ENCODE measurements at regions not wholly inside any gene's neighbourhood (a gene's known extent, or its start where the extent isn't known, plus 50 kb on each side); places are given as distances from the start of the nearest gene placed in this dataset.

DNA sequence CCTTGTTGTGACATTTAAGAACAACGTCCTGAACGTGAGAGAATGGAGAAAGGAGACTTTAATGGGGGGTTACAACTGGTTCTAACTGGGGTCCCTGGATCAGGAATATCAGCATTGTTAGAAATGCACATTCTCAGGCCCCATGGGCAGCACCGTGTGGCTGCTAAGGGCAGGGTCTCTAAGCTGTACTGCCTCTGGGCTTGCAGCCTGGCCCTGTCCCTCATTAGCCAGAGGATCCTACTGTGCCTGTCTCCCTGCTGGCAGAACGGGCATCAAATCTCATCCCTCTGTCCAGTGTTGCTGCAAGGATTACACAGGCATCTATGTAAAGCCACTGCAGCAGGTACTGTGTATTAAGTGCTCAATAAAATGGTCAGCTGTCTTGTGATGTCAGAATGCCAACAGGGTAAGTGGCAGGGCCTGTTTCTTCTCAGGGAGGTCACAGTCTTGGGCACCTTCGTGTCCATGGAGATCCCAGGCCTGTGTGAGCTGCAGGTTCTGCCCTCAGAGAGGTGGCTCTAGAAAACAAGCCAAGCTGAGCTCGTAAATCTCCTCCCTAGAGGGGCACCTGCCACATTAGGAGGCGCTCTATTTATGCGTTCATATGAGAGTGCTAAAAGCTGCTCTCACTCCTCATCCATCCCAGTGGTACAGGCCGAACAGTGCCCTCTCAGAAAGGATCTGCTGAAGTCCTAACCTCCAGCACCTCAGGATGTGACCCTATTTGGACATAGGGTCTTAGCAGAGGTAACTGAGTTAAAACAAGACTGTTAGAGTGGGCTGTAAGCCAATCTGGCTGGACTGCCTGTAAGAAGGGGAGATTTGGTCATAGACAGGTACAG lies 210.5 kb downstream of the GADD45G start:
- no peaks in the 10 kb centered on the region for H3K9me3 ChIP-seq
- no peaks in the 10 kb centered on the region for H3K27me3 ChIP-seq
- no peak overlapping the region for H3K9ac ChIP-seq (ENCODE audit: low read depth in 2 of 2, low read length in 2 of 2)
- no peak overlapping the region for H3K4me3 ChIP-seq
- TF ChIP-seq, protein P1, sequence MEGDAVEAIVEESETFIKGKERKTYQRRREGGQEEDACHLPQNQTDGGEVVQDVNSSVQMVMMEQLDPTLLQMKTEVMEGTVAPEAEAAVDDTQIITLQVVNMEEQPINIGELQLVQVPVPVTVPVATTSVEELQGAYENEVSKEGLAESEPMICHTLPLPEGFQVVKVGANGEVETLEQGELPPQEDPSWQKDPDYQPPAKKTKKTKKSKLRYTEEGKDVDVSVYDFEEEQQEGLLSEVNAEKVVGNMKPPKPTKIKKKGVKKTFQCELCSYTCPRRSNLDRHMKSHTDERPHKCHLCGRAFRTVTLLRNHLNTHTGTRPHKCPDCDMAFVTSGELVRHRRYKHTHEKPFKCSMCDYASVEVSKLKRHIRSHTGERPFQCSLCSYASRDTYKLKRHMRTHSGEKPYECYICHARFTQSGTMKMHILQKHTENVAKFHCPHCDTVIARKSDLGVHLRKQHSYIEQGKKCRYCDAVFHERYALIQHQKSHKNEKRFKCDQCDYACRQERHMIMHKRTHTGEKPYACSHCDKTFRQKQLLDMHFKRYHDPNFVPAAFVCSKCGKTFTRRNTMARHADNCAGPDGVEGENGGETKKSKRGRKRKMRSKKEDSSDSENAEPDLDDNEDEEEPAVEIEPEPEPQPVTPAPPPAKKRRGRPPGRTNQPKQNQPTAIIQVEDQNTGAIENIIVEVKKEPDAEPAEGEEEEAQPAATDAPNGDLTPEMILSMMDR (IDR thresholded peaks at IDR 0.05): no peak
- H3K4me1 ChIP-seq: no peaks in the 10 kb centered on the region
- no peak overlapping the region for H3K27ac ChIP-seq
- intact Hi-C loops (cut with DNase I): no loop called here
- no peaks in the 10 kb centered on the region for H3K36me3 ChIP-seq
- no peak for DNase-seq

GRCh38 chr9:89815903-89816573 lies 211.2 kb downstream of the GADD45G start:
- Histone ChIP-seq H3K4me3 (no peak overlapping the region), H3K27me3 (no peaks in the 10 kb centered on the region), H3K9me3 (no peaks in the 10 kb centered on the region), H3K4me1 (no peaks in the 10 kb centered on the region), H3K36me3 (no peaks in the 10 kb centered on the region), H3K9ac (ENCODE audit: low read depth in 2 of 2, low read length in 2 of 2) (no peak overlapping the region), H3K27ac (no peak overlapping the region)
- intact Hi-C loops (cut with DNase I): no loop called here
- DNase-seq: no peak
- TF ChIP-seq, protein P1 (IDR thresholded peaks at IDR 0.05): no peak

- DNase-seq: no peak
- no peak overlapping the region for H3K4me3 ChIP-seq
- H3K36me3 ChIP-seq: no peaks in the 10 kb centered on the region
- TF ChIP-seq, protein P1 (IDR thresholded peaks at IDR 0.05): no peak
- H3K9ac ChIP-seq (ENCODE audit: low read depth in 2 of 2, low read length in 2 of 2): no peak overlapping the region
- H3K4me1 ChIP-seq: no peaks in the 10 kb centered on the region
- no peaks in the 10 kb centered on the region for H3K27me3 ChIP-seq
- H3K27ac ChIP-seq: no peak overlapping the region
- no peaks in the 10 kb centered on the region for H3K9me3 ChIP-seq
- intact Hi-C loops (cut with DNase I): no loop called here
These were observed 212.5 kb downstream of the GADD45G start for GRCh38 chr9:89817151-89817950.

DNA sequence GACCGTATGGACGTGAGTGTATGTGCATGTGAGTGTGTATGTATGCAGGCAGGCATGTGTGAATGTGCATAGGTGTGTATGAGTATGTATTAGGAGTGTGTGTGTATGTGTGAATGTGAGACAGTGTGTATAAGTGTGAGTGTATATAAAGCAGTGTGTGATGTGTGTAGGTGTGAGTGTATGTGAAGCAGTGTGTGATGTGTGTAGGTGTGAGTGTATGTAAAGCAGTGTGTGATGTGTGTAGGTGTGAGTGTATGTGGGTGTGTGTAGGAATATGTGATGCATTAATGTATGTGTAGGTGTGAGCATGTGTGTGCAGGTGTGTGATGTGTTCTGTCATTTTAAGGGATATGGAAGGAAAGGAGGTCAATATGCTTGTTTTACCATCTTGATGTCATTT lies 215.5 kb downstream of the GADD45G start:
- no peak for DNase-seq
- H3K9me3 ChIP-seq: no peaks in the 10 kb centered on the region
- H3K4me1 ChIP-seq: no peaks in the 10 kb centered on the region
- H3K9ac ChIP-seq (ENCODE audit: low read depth in 2 of 2, low read length in 2 of 2): no peak overlapping the region
- no peaks in the 10 kb centered on the region for H3K27me3 ChIP-seq
- H3K27ac ChIP-seq: no peak overlapping the region
- no peaks in the 10 kb centered on the region for H3K36me3 ChIP-seq
- TF ChIP-seq, protein P1 (IDR thresholded peaks at IDR 0.05): no peak
- H3K4me3 ChIP-seq: no peak overlapping the region
- intact Hi-C loops (cut with DNase I): no loop called here

GRCh38 chr9:89821081-89821480 lies 216.3 kb downstream of the GADD45G start:
- intact Hi-C loops (cut with DNase I): no loop called here
- no peak for DNase-seq
- Histone ChIP-seq H3K9me3 (no peaks in the 10 kb centered on the region), H3K4me1 (no peaks in the 10 kb centered on the region), H3K27ac (no peak overlapping the region), H3K9ac (ENCODE audit: low read depth in 2 of 2, low read length in 2 of 2) (no peak overlapping the region), H3K27me3 (no peaks in the 10 kb centered on the region), H3K36me3 (no peaks in the 10 kb centered on the region), H3K4me3 (no peak overlapping the region)
- TF ChIP-seq, protein P1 (IDR thresholded peaks at IDR 0.05): no peak

Measured in colonic mucosa (tissue), 4 donors.